Ureter (tissue), 1 donor: ENCODE measurements at regions not wholly inside any gene's neighbourhood (a gene's known extent, or its start where the extent isn't known, plus 50 kb on each side); places are given as distances from the start of the nearest gene placed in this dataset.

Experiments used
- DNase-seq: peaks from one replicate; pipeline ENCODE4 v3.0.0-alpha.2; 2020; ENCODE audit warnings: low spot score
- donor health status: DM: yes; HTN: yes; CAD: no.

DNA sequence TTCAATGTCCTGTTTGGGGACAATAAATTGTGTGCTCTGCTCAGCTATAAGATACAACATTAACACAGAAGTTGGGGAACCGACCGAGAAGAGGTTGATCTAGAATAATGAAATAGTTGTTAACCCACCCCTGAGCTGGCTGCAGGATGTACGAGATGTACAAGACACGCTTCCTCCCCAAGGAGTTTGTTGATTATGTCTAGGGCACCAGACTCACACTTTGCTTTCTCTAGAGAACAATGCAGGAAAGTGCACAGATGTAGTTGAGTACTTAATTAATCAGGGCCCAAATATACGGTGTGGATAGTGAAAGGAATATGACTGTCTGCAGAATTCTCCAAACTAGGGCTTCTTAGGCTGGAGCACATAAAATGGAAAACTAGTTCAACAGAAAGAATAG lies 415.2 kb upstream of the TNP1 start:
- no peak for DNase-seq

DNA sequence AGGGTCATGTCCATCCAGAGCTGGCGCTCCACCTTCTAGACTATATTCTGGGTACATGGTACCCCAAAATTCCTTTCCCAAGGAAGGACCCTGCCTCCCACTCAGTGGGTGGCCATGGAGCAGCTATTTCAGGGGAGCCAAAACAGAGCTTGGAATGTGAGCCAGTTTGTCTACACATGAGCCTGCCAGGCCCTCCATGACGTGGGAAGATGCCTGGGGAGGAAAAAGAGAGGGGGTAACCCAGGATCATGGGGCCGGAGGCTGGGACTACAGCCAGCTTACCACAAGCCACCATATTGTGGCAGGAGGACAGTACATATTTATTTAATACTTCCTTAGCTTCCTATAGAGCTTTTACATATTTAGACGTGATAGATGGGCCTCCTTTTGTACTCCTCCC lies 414.7 kb upstream of the TNP1 start:
- no peak for DNase-seq

DNA sequence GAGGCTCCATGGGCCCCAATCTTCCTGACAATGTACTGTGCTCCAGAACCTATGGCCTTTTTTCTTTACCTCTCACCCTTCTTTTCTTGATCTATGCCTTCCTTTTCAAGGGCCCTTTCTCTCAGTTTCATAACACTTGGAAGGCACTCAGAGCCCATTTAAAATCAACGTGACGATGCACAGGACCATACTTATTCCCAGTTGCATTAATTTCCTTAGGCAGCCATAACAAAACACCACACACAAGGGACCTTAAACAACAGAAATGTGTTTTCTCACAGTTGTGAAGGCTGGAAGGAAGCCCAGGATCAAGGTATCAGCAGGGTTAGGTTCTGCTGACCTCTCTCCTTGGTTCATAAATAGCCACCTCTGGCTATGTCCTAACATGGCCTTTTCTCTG lies 414.0 kb upstream of the TNP1 start:
- DNase-seq: no peak

DNA sequence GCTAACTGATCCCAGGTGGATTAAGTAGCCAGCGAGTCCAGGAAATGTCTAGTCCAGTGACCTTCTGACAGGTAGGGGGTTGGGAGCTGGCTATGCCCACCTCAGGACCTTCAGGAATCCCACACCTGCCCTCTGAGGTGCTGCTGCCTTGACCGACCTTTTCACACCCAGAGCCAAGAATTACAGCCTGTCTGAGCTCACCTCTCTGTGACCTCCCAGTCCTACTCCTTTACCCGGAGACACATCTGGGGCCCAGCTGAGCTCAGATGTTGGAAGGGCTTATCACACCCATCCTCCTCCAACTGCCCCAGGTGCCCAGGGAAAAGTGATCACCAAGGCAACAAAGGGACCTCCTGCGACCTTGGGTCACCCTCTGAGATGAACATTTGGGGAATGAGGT lies 413.3 kb upstream of the TNP1 start:
- DNase-seq: no peak

DNA sequence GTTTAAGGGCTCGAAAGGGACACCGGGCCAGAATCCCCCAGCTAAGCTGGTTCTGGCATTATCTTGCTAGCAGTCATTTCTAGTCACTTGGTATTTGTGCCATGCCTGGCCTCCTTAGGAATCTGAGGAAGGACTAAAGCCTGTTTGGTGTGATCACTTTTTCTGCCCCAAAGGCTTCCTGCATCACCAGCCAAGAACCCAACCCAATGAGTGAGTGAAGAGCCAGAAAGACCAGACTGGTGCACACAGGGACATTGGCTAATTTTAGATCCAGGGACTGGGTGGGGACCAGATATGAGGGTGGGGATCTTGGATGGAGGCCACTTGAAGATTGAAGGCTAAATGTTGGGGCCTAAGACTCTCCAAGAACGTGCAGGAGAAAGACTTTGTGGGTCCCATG lies 411.9 kb upstream of the TNP1 start:
- DNase-seq: no peak

DNA sequence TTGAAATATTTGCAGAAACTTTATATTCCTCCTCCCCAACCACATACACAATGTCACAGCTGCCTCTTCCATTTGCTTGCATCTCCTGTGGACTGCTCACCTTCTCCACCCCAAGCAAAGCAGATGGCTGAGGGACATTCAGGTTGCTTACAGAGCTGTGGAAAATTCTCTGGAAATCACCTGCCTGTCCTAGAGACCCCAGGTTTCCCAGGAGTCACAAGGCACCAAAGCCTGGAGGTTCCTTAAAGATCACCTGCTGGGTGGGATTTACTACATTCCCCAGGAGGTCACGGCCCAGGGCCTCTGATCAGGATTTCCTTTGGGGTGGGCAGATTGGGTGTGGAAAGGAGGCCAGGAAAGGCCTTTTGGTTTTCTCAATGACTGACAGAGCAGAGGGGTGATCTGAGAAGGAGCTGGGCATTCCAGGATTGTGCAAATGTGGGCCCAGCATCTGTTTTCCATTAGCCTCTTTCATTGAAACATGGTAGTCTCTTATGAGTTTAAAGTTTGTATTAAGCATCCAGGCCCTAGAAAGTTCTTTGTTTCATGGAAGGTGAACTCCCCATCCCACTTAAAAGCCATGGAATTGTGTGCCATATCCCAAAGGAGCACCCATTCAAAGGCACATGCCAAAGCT lies 410.7 kb upstream of the TNP1 start:
- no peak for DNase-seq

DNA sequence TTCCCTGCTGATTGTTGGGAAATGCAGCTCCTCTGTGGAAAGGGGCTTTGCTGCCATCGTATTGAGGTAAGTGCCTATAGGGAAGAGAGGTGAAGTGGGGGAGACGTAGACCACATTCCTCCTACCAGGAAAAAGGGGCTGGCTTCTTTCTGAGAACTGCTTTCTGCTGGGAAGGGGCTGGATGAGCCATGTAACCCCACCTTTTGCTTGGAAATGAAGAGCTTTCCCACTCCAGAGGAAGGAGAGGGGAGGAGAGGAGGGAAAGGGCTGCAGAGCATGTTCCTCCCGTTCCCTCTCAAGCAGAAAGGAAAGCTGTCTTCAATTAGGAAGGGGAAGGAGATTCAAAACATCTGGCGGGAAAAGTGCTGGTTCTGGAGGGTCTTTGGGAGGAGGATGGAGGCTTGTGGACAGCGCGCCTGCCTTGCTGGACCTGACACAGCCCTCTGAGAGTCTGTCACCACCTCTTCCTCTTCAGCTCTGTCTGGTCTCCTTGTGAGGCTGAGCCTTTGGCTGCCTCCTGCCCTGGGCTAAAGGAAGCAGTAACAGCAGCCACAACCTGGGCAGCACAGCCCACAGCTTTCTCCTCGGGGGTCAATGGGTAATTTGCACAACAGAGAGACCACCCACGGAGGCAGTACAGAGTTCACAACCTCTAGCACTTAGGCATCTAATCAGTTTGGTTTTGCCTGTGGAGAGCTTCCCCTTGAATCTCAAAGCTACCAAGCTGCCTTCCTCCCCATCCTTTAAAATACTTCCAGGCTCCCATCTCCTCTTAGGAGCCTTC lies 410.0 kb upstream of the TNP1 start:
- DNase-seq: no peak

DNA sequence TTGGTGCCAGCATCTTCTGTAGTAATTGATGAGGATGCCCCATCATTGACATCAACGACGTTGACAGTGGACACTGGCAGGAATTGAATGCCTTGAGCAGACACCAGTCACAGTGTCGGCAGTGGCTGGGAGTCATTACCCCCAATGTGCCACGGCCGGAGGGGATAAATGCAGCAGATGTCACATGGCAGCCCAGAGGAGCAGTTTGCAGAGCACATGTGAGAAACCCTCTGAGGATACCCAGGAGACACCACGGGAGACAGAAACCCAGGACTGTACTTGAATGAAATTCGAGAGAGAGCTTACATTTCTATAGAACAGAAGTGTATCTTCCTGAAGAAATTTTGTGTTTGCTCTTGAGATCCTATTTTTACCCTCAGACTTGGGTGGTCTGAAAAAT lies 409.1 kb upstream of the TNP1 start:
- no peak for DNase-seq

DNA sequence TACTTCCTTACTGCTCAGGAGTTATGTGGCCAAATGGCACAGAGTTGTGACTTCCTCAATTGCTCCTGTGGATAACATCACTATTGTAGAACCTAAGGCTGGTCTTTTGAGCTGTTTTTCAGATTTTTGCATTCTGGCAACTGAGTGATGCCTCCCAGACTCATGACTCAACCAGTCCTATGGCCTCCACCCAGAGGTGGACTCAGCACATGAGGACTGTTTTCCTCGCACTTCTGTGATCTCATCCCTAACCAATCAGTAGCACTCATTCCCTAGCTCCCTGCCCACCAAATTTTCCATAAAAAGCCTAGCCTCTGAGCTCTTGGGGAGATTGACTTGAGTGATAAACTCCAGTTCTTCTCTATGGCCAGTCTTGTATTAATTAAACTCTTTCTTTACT lies 407.9 kb upstream of the TNP1 start:
- DNase-seq: no peak

DNA sequence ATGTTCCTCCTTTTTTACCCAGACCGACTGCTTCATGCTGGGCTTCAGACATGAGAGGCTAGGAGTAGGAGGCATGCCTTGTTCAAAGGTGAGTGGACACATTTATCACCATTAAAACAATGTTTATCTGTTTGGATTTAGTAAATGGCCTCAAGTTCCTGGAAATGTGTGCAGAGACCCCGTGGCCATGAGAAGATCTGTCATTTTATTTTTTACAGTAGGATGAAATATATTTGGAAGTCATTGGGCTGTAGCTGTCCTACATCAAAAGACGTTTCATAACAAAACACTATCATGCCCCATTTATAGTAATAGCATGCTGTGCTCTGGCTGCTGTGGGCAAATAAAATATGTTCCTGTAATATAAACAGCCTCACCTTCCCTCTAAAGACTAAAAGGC lies 403.9 kb upstream of the TNP1 start:
- DNase-seq: no peak

DNA sequence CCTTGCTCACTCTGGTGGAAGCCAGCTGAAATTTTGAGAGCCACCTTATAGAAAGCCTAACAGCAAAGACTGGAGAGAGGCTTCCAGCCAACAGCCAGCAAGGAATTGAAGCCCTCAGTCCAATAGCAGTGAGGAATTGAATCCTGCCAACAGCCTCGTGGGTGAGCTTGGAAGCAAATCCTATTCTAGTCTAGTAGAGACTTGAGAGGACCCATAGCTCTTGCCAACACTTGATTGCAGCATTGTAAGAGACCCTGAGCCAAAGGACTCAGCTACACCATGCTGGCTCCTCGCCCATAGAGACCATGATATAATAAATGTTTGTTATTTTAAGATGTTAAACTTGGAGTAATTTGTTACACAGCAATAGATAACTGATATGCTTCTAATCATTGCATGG lies 403.0 kb upstream of the TNP1 start:
- no peak for DNase-seq

DNA sequence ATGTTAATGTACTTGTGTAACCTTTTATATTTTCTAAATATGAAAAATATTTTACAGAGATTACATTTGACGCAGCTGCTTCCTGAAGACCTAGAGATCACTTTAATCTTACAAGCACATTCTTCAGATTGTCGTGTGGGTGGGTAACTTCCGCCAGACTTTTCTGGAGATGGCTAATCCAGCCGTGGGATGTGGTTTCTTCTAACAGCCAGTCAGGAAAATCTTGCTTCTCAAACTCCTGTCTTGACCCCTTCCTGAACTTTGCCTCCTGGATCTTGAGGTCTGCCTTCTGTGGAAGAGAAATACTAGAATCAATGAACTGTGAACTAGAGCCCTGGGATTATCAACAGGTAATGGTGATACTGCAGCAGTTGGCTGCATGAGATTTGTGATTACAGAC lies 401.6 kb upstream of the TNP1 start:
- DNase-seq: no peak

DNA sequence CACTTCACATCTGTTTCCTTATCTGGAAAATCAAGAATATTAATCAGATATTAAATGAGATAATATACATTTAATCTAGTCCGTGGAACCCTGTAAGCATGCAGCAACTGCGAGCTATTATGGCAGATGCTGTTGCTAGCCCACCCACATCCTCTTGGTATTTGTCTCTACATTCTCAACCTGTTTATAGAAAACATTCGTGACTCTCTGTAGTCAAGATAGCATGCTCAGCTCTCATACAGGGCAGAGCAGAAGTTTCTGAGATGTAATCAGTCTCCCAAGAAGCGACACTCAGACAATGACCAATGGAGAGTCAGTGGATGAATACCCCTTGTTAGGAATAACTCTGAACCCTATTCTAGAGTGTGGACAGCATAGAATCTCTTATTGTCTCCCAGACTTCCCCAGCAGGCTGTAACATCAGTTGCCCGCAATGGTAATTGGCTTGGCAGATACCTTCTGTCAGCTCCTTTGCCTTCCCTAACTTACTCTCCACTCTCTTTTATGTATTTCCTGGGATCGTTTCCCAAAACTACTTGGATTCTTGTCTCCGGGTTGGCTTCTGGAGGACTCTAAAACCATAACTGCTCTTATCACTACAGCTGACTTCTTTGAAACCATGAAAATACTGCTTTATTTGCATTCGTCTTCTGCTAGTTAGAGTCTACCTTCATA lies 400.7 kb upstream of the TNP1 start:
- no peak for DNase-seq

DNA sequence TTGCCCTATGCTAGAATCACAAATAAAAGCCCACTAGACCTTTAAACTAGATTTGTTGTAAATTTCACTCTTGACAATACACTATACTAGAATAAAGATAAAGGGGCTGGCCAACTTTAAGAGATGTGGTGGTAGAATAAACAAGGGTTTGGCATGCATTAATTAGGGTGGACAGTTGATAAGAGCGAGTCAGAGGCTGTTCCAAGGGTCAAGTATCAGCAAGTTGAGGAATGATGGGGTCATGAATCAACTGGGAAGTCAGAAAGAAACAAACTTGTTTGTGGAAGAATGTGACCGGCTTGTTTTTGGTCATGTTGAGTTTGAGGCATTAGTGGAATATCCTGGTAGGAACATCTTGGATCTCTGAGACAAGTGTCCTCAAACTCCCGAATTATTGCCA lies 398.3 kb upstream of the TNP1 start:
- DNase-seq: no peak

DNA sequence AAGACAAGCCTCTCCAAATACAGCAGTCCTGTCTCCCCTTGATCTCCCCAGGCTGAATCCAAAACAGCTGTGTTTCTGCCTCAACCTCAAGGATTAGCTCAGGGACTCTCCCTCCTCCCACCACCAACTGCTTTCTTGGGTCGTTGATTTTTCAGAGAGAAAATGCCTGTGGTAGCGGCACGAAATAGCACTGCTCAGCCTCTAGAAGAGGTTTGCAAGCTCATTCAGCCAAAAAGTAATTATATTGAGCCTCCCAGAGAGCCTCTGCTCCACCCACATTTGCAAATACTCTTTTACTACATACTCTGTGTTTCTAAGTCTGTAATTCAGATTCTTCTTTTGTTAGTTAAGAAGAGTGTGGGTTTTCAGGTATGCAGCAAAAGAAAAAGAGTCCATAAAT lies 396.4 kb upstream of the TNP1 start:
- no peak for DNase-seq

DNA sequence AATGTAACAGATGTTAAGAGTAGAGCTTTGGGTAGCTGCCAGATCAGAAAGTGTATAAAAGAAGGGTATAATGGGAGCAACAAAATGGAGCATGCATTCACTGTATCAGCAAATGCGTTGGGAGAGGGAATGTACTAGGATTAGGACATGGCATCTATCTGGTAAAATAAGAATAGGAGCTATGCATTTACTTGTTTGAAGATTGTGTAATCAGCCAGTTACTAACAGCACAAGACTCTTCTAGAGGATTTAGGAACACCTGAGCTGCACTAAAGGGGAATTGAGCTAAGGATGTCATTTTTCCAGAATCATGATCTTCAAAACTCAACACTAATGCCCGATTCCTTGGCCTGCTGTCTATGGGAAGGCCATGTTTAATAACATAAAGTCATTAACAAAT lies 394.2 kb upstream of the TNP1 start:
- DNase-seq: no peak

DNA sequence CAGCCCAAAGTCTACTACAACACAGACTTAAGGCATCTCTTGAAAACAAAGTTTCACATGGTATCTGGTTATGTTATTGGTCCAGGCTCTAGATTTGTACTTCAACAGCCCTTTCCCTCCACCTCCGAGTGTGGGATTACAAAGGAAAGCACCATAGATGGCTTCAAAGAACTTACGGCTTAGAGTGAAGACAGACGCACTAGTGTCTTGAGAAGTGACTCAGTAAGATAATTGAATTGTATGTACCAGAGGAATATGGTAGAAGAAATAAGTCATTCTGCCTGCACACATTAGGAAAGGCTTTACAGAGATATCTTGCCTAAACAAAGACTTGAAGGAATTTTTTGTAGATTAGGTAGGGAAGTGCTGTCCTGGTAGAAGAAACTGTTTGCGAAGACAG lies 392.3 kb upstream of the TNP1 start:
- no peak for DNase-seq

DNA sequence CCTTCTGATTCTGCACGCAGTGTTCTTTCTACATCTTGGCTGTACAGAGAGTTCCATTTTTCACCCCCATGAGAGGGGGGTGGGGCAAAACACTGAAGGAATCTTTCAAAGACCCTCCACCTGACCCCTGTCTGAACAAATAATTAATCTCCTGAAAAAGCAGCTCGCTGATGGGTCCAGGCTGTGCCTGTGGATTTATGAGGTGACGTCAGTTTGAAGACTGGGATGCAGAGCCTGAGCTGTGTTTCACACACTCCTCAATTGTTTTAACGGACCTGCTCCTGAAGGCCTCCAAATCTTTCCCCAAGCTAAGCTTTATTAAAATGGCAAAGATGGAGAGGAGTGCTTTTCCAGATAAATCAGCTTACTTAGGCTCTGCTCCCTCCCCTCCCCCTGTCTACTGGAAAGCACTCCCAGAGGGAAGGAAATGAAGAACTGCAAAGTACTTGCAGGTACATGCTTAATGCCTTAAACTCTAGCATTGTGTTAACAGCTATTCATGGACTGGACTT lies 390.2 kb upstream of the TNP1 start:
- DNase-seq: peak; percentile 68

DNA sequence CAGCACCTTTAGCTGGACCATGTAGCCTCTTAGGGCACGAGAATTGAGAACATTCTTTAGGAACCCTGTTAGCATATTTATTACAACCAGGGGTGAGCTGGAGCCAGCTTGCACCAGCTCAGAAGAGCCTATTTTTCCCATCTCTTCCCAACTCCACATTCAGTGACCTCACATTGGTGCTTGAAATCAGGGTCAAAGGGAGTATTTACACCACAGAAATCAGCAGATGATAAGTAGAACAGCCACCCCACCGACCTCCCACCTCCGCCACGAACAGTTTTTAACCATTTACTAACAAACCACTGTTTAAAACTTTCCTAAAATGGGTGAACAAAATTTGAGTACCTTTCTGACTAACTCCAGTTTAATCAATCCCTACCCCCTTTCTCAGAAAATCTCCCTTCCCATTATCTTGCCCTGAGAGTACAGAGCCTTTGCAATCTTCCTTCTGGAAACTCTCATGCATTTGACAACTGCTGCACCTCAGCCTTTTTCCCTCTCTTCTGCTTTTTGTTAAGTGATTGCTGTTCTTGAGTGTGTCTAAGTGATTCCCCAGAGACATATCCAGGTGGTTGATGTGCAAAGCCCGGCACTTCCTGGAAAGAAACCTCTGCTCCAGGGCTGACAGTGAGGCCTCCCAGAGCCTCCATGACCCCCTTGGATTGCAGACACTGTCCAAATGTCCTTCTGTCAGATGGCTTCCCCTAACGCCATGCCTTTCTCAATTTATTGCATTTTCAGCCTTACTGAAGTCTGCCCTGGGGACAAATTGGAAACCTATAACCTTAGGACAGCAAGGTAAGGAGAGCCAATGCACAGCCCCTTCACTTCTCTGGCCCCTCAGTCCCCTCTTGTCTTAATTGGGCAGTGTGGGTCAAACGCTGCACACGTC lies 389.5 kb upstream of the TNP1 start:
- DNase-seq: no peak

DNA sequence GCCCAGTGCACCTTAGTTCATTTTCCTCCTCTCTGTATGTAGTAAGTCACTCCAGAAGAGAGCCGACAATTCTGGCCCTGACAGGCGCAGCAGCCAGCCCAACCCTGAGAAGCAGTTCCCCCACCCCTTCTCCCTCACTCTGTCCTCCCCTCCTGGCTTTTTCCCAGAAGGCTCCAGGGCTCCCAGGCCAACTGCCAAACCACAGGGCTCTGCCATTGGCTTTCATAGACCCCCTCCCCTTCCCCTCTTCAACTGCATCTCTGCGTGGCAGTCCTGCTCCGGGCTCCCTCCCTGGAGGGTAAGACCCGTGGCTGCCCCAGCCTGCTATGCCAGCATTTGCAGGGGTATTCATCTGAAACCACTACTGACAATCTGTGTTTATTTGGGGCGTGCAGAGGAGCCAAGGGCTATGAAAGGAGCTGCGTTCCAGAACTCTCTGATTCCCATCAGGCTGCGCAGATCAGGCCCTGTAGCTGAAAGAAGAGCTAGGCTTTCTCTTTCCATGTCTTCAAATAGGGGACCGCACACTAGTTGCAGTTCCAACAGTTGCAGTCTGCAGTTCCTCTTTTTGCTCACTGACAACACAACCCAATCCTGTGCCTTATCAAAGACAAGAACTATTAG lies 388.6 kb upstream of the TNP1 start:
- peak; percentile 92 for DNase-seq

DNA sequence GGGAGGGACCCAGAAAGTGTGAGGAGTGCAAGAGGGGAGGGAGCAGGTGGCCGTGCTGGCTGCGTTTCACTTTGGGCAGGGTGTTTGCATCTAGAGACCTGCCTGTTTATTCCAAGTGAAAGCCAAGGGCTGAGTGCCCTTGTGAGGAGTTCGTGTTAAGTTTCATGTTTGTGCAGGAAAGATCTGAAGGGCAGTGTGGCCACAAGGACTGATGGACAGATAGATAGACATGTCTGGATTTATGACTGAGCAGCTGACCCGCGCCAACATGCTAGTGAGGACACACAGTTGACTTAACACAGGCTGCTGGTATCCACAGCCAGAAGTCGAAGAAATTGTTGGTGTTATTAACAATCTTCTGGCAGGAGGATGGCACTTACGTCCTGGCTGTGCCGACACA lies 387.6 kb upstream of the TNP1 start:
- DNase-seq: peak; percentile 53

DNA sequence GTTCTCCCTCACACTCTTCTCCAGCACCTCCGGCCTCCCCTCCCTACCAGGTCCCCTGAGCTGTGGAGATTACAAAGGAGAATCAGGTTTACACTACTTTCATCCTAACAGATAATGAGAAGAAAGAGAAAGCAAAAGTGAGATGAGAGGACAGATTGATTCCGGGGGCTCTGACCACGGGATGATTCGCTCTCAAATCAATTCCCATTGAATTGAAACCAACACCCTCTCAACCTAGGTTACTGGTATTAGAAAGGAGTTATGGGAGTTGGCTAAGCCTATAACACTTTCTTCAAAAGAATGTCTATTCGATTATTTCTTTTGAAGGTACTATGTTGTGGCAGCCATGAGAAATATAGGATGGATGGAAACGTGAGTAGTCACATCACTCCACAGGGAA lies 386.2 kb upstream of the TNP1 start:
- DNase-seq: no peak
